GM10266 (cell line): ENCODE measurements at regions not wholly inside any gene's neighbourhood (a gene's known extent, or its start where the extent isn't known, plus 50 kb on each side); places are given as distances from the start of the nearest gene placed in this dataset.

Experiments used
- DNase-seq: peaks from one replicate; pipeline ENCODE4 v3.0.0; 2012; ENCODE audit errors: extremely low spot score
- CTCF ChIP-seq: IDR thresholded peaks from 2 replicates; pipeline ENCODE4 v1.5.1; 2012; ENCODE audit warnings: mild to moderate bottlenecking, low read depth; ENCODE audit not compliant: control insufficient read depth, insufficient read depth; ENCODE audit errors: missing control alignments

- DNase-seq: peak; percentile 8
- peak; percentile 50 for TF ChIP-seq CTCF
Observed at GRCh38 chr15:61621146-61621545, 392.0 kb upstream of the RORA start.

- DNase-seq: no peak
- no peak for TF ChIP-seq CTCF
Observed at GRCh38 chr15:61620151-61620550, 391.0 kb upstream of the RORA start.

- TF ChIP-seq CTCF: no peak
- no peak for DNase-seq
Observed at GRCh38 chr15:61613729-61614128, 384.6 kb upstream of the RORA start.

GRCh38 chr15:61613138-61613537, 384.0 kb upstream of the RORA start:
- no peak for TF ChIP-seq CTCF
- no peak for DNase-seq

GRCh38 chr15:61612111-61612510, 383.0 kb upstream of the RORA start:
- no peak for DNase-seq
- no peak for TF ChIP-seq CTCF

GRCh38 chr15:61605343-61605742, 376.2 kb upstream of the RORA start:
- TF ChIP-seq CTCF: no peak

GRCh38 chr15:61598655-61599054, 369.6 kb upstream of the RORA start:
- DNase-seq: no peak
- TF ChIP-seq CTCF: no peak

More at GRCh38 chr15:61605343-61605742, 376.2 kb upstream of the RORA start:
- DNase-seq: no peak
